Hepatic stellate cell (primary cell): ENCODE measurements at regions not wholly inside any gene's neighbourhood (a gene's known extent, or its start where the extent isn't known, plus 50 kb on each side); places are given as distances from the start of the nearest gene placed in this dataset.
A peak's percentile ranks its signal among the peaks of the same experiment; 100 is the strongest.
"Not testable (repeated sequence)": the region's sequence is repeated elsewhere in the genome, so short reads cannot be mapped to it uniquely, and the experiment has no call there.

ENCODE experiments used
- DNase-seq: peaks from one replicate; pipeline ENCODE4 v3.0.0; 2011; ENCODE audit warnings: low spot score

GRCh38 chr18:49731860-49732311 lies 81.4 kb downstream of the ACAA2 start:
- DNase-seq: no peak

GRCh38 chr18:49731421-49731841 lies 81.9 kb downstream of the ACAA2 start:
- no peak for DNase-seq

GRCh38 chr18:49730951-49731391 lies 82.4 kb downstream of the ACAA2 start:
- no peak for DNase-seq

- DNase-seq: peak; percentile 41
Measured at GRCh38 chr18:49728542-49728941, 84.8 kb downstream of the ACAA2 start.

GRCh38 chr18:49727816-49728215 lies 85.5 kb downstream of the ACAA2 start:
- DNase-seq: no peak

GRCh38 chr18:49726675-49726963 lies 86.7 kb downstream of the ACAA2 start:
- no peak for DNase-seq

- DNase-seq: peak; percentile 86
Measured at GRCh38 chr18:49725809-49726674, 87.3 kb downstream of the ACAA2 start.

- DNase-seq: no peak
Measured at GRCh38 chr18:49723648-49724180, 89.6 kb downstream of the ACAA2 start.

GRCh38 chr18:49722477-49722876 lies 90.9 kb downstream of the ACAA2 start:
- no peak for DNase-seq

GRCh38 chr18:49721981-49722380 lies 91.4 kb downstream of the ACAA2 start:
- DNase-seq: no peak

GRCh38 chr18:49720944-49721343 lies 92.4 kb downstream of the ACAA2 start:
- DNase-seq: not testable (repeated sequence)

GRCh38 chr18:49717617-49718016 lies 95.7 kb downstream of the ACAA2 start:
- no peak for DNase-seq

GRCh38 chr18:49716035-49716434 lies 97.3 kb downstream of the ACAA2 start:
- DNase-seq: no peak

GRCh38 chr18:49709347-49709690 lies 104.0 kb downstream of the ACAA2 start:
- DNase-seq: no peak

- no peak for DNase-seq
Measured at GRCh38 chr18:49708662-49709346, 104.5 kb downstream of the ACAA2 start.

- DNase-seq: no peak
Measured at GRCh38 chr18:49707599-49707998, 105.7 kb downstream of the ACAA2 start.

GRCh38 chr18:49704334-49704733 lies 109.0 kb downstream of the ACAA2 start:
- DNase-seq: no peak

GRCh38 chr18:49701190-49701589 lies 112.1 kb downstream of the ACAA2 start:
- no peak for DNase-seq

- DNase-seq: no peak
Measured at GRCh38 chr18:49699303-49699702, 114.0 kb downstream of the ACAA2 start.

- no peak for DNase-seq
Measured at GRCh38 chr18:49698525-49699025, 114.8 kb downstream of the ACAA2 start.

- DNase-seq: peak; percentile 50
Measured at GRCh38 chr18:49697757-49698524, 115.4 kb downstream of the ACAA2 start.

- no peak for DNase-seq
Measured at GRCh38 chr18:49697049-49697448, 116.3 kb downstream of the ACAA2 start.
